HG03432 (cell line): ENCODE measurements at regions not wholly inside any gene's neighbourhood (a gene's known extent, or its start where the extent isn't known, plus 50 kb on each side); places are given as distances from the start of the nearest gene placed in this dataset.

Source experiments
- ATAC-seq: cut with Tn5 transposase; IDR thresholded peaks from one replicate; pipeline ENCODE4 v1.9.1; 2021; ENCODE audit warnings: mild to moderate bottlenecking, moderate library complexity; ENCODE audit not compliant: unreplicated experiment

GRCh38 chr2:236862961-236863728, 222.5 kb upstream of the COPS8 start:
- peak; percentile 76 for ATAC-seq

DNA sequence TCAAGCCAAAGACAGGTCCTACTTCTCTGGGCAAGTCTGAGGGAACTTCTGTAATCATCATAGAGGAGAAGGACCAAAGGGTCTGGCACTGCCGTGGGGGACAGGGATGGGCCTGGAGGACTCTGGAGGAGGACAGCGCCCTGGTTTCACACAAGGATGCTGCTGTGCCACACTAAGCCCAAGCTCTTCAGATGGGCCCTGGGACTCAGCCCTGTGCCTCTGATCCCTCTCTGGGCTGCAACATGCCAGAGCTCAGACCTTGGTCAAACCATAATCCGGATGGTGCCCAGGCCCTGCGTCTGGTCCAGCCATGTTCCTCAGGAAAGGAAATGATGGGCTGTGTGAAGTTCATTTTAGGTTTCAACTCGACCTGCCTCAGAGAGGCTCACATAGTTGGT, 222.0 kb upstream of the COPS8 start:
- ATAC-seq: no peak

DNA sequence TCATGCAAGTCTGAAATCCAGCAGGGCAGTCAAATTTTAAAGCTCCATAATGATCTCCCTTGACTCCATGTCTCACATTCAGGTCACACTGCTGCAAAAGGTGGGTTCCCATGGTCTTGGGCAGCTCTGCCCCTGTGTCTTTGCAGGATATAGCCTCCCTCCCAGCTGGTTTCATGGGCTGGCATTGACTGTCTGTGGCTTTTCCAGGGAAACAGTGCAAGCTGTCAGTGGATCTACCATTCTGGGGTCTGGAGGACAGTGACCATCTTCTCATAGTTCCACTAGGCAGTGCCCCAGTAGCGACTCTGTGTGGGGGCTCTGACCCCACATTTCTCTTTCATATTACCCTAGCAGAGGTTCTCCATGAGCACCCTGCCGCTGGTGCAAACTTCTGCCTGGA, 220.6 kb upstream of the COPS8 start:
- no peak for ATAC-seq

- ATAC-seq: no peak
Observed at GRCh38 chr2:236866542-236867340, 218.9 kb upstream of the COPS8 start.

GRCh38 chr2:236867441-236868260, 218.0 kb upstream of the COPS8 start:
- ATAC-seq: no peak

- ATAC-seq: no peak
Observed at GRCh38 chr2:236870370-236870769, 215.3 kb upstream of the COPS8 start.

GRCh38 chr2:236871500-236872001, 214.1 kb upstream of the COPS8 start:
- no peak for ATAC-seq

- no peak for ATAC-seq
Observed at GRCh38 chr2:236872015-236872414, 213.7 kb upstream of the COPS8 start.

GRCh38 chr2:236872981-236873380, 212.7 kb upstream of the COPS8 start:
- ATAC-seq: no peak

GRCh38 chr2:236873636-236874035, 212.1 kb upstream of the COPS8 start:
- ATAC-seq: no peak

GRCh38 chr2:236874866-236875481, 210.7 kb upstream of the COPS8 start:
- ATAC-seq: no peak

GRCh38 chr2:236875906-236876505, 209.7 kb upstream of the COPS8 start:
- no peak for ATAC-seq

- ATAC-seq: no peak
Observed at GRCh38 chr2:236876642-236877041, 209.0 kb upstream of the COPS8 start.

DNA sequence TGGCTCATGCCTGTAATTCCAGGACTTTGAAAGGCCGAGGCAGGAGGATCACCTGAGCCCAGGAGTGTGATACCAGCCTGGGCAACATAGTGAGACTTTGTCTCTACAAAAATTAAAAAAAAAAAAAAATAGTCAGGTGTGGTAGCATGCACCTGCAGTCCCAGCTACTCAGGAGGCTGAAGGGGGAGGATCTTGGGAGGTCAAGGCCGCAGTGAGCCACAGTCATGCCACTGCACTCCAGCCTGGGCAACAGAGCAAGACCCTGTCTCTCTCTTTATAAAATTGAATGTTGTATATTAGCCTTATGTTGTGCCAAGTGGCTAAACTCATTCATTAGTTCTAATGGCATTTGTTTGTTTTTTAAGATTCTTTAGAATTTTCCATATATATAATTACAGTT, 207.7 kb upstream of the COPS8 start:
- ATAC-seq: no peak

DNA sequence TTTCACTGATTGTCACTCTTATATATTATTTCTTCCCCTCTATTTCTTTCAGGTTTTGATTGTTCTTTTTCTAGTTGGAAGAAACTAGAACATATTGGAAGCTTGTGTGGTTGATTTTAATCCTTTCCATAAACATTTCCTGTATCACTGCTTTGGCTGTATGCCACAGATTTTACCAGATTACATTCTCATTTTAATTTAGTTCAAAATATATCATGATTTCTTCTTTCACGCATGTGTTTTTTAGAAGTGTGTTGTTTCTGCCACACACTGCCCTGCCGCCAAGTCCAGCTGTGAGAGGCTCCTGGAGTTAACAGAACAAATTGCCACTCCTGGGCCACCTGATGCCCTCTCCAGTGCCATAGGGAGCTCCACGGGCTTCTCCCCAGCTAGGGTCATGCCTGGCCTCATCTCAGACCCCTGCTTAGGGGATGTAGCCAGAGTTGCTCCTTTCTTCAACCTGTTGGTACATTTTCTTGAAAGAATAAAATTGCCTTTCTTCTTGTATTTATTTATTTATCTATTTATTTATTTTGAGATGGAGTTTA, 206.2 kb upstream of the COPS8 start:
- no peak for ATAC-seq

- no peak for ATAC-seq
Observed at GRCh38 chr2:236882074-236882473, 203.6 kb upstream of the COPS8 start.

GRCh38 chr2:236882930-236883329, 202.8 kb upstream of the COPS8 start:
- ATAC-seq: no peak

- no peak for ATAC-seq
Observed at GRCh38 chr2:236883819-236884218, 201.9 kb upstream of the COPS8 start.

- no peak for ATAC-seq
Observed at GRCh38 chr2:236884569-236885175, 201.0 kb upstream of the COPS8 start.

DNA sequence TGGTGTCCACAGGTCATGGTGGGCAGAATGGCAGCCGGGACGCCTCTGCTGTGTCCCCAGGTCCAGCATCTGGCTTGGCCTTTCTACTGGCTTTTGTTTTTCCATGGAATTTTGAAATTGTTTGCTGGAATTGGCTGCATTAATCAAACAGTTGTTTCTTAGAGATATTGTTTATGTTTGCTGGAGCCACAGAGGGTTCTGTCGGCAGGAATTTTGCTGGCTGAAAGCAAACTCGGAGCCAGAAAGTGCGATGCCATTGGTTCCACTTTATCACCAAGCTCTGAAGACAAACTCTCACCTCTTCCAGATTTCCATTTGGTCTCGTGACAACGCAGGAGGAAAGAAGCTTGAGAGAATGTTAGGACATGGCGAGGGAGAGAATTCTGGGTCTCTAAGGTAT, 199.2 kb upstream of the COPS8 start:
- no peak for ATAC-seq
